Renal cortical epithelial cell (primary cell): ENCODE measurements at regions not wholly inside any gene's neighbourhood (a gene's known extent, or its start where the extent isn't known, plus 50 kb on each side); places are given as distances from the start of the nearest gene placed in this dataset.

Experiments used
- DNase-seq: peaks from one replicate; pipeline ENCODE4 v3.0.0-alpha.2; 2011; ENCODE audit warnings: low read depth

DNA sequence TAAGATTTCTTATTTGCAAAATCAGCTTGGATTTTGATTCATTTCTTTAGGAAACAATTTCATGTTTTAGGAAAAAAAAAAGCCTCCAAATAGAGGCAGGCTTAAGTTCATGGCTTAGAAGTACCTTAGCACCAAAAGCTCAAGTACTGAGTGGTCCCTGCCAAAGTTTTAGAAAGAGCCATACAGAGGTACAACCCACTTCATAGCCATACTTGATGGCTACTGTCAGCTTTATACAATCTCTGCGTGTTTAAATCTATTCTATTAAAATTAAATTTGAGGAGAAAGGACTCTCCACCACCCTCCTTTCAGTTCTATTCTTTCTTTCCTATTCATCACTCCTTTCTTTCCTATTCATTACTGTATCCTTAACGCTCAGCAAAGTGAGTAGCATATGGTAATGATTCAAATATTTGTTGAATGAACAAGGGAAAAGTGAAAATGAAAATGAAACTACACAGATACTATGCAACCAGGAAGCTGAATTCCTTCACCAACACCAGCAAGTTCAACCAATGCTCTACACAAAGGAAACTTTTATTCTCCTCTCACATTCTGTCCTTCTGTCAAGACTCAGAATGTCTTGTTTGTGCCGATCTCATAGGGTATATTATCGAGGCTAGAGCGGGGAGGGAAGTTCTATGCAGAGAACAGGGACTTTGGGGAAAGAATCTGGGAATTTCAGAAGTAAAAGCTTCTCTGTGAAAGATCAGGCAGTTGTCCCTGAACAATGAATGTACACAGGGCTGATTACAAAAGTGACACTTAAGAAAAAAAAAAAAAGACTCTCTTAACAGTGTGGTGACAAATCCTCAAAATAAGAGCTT is 138.6 kb upstream of the SPEF2 start:
- DNase-seq: peak; percentile 81

DNA sequence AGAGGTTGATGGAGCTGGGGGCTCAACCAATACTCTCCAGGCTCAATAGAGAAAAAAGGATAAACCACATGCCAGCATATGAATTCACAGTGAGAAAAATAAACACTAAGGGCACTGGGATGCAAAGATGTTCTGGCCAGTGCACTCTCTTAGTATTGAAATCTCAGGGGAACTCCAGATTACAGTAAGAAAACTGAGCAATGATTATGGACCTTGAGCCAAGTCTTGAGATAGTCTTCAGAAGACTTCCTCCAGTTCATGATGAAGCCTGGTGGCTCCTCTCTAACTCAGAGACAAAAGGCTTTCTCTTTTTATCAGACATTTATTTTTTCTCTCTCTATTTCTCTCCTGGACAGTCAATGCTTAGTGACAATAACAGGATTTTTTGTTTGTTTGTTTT is 139.8 kb upstream of the SPEF2 start:
- DNase-seq: no peak

DNA sequence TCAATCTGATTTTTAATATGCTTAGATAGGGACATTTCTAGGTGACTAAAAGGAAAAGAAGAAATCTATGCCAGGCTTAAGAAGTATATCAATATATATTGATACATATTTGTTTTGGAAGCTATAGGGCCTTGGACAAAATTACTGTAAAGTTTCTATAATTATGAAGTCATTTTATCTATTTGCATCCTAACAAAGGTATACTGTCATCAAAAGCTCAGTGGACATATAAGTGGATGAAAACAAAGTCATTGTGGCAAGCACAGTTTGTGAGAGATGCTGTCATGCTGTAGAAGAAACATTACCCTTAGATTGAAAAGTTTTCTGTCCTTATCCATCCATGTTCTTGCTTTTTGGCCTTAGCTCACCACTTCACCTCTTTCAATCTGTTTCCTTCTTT is 140.3 kb upstream of the SPEF2 start:
- DNase-seq: no peak

DNA sequence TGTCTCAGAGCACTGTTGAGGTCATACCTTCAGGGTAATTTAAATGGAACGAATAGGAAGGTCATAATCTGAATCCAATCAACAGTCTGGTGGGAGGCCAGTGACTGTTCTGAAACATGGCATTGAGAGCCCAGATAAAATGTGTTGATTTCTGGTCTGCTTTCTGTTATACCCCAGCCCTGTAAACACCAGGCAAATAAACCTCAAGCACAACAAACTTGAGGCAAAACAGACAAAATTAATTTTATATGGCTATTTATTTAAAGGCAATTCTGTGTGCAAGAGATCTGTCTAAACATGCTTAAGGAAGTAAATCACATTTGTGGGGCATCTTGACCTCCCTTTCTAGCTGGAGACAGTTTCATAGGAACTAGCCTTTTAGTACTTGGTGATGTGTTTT is 140.9 kb upstream of the SPEF2 start:
- no peak for DNase-seq

DNA sequence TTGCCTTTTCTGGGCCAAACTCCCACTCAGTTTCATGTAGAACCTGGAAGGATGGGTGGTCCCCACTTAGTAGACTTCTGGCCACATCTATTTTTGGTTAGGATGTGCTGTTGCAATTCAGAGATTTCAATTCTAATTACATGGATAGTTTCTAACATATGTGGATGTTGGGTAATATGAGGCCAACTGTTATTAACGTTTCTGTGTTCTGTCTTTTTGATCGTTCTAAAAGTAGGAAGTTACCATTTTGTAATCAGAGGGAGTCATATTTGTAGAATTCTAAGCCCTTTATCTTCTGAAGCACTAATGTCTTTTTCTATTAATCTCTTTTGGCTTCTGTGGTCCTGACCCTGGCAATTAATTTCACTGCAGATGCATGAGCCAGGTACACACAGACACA is 141.6 kb upstream of the SPEF2 start:
- no peak for DNase-seq

DNA sequence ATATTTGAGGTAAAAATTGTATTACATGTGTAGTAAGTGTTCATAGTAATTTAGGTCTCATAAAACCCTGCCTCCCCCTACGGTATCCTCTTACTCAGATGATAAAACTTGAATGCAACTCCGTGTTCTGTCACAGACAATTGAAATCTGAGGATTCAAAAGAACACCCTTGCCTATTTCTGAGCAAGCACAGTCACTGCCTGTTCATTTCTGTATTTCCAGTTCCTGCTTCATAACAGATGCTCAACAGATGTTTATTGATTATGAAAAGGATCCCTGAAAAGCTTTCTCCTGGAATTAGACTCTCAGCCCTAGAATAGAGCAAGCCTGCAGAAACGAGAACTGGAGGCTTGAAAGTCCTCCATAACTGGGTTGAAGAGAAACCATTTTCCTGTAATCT is 144.1 kb upstream of the SPEF2 start:
- DNase-seq: no peak

DNA sequence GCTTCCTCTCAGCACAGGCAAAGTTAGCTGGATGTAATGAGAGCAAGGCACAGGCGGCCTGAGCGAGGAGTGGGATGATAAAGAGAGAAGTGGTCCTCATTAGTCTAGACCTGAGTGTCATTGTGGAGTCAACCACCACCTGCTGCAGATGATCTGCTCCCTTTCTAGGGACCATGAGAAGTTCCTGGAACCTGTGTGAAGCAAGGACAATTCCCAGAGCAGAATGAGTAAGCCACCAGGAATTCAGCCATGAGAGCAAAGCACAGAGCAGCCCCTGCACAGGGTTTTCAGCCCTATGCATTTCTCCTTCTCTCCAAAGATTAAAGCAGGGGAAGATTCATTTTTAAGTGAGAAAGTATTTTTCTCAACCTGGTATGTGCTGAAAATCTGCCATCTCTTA is 146.8 kb upstream of the SPEF2 start:
- peak; percentile 68 for DNase-seq

DNA sequence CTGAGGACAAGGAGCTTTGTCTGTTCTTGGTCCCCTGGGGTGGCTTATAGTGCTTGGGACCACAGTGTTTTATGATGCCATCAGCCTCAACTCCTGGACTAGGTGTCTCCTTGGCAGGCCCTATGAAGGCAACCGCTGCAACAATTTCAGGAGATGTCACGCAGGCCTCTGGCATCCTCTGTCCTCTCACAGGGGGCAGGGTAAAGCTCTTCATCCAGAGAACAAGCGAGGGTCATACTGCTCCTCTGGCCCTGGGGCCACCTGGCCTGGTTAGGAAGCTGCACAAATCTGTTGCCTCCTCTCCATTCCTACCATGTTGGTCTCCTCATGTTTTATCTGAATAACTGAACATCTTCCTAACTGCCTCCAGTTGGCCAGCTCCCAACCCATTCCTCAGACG is 148.9 kb upstream of the SPEF2 start:
- DNase-seq: no peak

DNA sequence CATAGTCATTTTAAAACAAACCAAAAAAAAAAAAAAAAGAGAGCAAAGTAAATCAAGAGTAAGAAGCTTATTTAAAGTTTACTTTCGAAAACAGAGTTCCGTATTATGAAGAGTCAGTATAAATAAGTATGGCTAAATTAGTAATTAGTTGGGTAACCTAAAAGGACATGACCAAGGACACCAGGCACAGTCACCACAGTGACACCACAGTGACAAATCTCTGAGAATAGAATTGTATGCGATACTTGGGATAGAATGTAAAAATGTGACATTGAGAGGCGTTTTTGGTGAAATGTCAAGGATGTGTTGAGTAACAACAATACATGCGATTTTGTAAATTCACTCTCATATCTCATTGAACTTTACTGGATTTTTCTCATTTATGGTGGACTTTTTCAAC is 150.9 kb upstream of the SPEF2 start:
- DNase-seq: no peak

DNA sequence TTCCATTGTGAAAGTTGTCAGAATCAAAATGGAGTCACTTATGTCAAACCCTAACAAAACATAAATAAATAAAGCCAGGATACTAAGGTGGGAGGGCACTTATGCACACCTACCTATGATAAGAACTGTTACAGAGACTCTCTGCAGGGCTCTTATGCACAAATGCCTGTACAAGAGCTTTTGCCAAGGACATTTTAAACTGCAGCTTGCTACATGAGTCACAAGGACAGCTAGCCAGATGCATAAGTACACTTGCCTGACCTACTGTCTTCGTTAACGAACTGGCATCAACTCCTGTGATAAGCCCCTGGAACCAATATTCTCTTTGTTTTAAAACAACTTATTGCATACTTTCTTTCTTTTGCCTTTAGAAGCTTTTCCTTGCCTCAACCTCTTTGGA is 152.9 kb upstream of the SPEF2 start:
- no peak for DNase-seq

DNA sequence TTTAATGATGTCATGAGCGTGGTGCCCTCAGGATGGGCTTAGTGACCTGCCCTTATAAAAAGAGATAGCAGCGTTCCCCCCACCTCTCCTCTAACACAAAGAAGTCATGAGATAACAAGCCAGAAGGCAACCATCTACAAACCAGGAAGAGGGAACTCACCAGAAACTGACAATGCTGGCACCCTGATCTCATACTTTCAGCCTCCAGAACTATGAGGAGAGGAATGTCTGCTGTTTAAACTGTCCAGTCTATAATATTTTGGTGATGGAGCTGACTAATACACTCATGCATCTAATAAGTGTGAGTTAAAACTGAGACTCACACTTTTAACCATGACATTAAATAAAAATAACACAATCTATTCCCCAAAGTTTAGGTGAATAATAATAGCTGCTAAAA is 156.1 kb upstream of the SPEF2 start:
- no peak for DNase-seq

DNA sequence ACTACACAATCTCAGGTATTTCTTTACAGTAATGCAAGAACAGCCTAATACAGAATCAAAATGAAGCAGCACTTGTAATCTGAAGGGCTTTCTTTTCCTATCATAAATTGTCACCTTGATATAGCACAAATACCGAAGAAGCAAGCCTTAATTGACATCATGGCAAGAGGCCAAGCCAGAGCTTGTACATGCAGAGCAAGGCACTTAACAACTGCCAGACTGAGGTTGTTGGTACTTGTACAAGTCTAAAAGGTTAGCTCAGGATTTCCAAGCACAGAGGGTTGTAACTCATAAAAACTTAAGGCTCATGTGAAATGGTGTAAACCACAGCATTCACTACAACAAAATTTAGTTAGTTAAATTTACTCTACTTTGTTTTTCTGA is 158.8 kb upstream of the SPEF2 start:
- peak; percentile 55 for DNase-seq

DNA sequence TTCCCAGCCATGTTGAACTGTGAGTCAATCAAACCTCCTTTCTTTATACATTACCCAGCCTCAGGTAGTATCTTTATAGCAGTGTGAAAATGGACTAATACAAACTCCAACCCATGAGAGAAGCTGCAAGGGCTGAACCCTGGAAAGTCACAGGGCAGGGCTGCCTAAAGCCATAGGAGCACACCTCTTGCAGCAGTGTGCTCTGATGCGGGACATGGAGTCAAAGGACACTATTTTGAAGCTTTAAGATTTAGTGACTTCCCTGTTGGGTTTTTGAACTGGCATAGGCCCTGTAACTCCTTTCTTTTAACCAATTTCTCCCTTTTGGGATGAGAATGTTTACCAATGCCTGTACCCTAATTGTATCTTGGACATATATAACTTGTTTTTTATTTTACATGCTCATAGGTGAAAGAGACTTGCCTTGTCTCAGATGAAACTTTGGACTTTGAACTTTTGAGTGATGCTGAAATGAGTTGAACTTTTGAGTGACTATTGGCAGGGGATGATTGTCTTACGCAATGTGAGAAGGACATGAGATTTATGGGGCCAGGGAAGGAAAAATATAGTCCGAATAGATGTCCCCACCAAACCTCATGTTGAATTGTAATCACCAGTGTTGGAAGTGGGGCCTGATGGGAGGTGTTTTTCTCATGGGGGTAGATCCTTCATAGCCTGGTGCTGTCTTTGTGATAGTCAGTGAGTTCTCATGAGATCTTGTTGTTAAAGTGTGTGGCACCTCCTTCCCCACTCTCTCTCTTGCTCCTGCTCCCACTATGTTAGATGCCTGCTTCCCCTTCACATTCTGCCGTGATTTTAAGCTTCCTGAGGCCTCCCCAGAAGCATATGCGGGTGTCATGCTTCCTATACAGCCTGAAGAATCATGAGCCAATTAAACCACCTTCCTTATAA is 159.5 kb upstream of the SPEF2 start:
- DNase-seq: no peak

DNA sequence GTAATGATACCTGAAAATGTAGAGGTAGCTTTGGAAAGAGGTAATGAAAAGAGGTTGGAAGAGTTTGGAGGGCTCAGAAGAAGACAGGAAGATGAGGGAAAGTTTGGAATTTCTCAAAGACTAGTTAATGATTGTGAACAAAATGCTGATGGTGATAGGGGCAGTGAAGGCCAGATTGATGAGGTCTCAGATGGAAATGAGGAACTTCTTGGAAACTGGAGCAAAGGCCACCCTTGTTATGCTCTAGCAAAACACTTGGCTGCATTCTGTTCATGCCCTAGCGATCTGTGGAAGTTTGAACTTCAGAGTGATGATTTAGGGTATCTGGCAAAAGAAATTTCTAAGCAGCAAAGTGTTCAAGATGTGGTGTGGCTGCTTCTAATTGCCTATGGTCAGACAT is 161.2 kb upstream of the SPEF2 start:
- no peak for DNase-seq

DNA sequence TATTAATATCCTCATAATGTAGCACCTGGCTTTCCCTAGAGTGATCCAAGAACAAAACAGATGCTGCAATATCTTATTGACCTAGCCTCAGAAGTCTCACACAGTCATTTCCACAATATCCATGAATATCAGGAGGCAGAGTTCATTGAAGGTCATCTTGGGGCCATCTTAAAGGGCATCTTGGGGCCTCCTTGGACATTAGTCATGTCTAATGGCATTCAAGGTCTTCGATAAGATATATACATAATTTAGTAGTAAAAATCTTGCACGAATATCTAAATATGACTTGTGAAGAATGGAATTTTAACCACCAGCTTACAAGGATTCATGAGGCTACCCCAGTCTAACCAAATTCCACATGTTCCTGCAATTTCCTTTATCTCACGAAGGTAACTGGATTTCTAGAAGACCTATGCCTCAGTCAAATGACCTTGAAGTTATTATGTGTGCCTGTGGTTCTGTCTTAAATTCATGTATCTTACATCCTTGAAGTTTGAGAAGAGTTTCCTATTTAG is 163.6 kb upstream of the SPEF2 start:
- DNase-seq: no peak

DNA sequence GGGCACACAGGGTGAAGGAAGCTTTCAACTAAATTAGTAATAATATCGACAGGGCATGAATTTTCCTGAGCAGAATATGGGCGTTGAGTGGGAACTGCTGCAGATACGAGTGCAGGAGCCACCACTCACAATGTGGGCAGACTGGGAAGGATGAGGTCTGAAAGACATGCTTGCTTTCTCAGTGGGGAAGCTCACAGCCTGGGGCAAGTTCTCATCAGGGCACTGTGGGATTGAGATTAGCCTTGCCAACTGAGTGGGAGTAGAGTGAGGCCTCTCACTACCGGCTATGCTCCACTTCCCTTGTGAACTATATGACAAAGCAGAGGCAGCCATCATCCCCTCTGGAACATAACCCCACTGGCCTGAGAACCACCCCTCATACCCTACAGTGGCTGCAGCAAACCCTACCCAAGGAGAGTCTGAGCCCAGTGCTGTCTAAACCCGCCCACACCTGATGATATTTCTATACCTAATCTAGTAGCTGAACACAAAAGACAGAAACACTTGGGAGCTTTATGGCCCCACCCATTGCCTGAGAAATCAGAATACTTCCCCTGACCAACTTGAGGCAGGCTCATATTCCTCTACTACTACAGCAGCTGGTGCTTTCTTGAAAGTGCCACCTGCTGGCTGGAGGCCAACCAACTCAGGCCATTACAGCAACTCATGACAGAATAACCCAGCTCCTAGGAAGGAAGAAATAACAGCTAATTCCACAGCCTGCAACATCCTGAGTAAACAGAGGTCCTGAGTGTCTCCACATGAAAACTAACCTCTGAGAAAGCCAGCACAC is 173.7 kb upstream of the SPEF2 start:
- no peak for DNase-seq

DNA sequence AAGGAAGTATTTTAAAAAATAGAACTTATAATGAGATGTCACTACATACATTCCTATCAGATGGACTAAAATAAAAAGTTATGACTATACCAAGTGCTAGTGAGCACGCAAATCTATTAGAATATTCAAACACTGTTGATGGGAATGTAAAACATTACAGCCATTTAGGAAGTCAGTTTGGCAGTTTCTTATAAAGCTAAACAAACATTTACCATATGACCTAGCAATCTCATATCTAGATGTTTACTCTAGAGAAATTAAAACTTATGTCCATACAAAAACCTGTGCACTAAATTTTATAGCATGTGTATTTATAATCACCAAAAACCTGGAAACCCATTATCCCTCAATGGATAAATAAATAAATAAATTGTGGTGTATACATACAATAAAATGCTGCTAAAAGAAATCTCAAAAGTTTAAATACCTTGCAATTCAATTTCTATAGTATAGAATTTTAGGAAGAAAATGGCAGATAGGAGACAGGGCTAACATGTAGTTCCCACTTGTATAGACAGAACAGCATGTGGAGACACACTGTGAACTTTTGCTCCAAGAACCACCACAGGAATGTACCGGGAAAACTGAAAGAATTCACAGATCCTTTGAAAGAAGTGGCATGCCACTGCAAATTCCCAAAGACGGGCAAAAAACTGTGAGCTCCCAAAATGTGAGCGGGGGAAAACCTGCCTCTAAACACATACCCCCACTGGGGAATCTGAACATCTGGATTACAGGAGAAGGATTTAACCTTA is 174.6 kb upstream of the SPEF2 start:
- DNase-seq: no peak

DNA sequence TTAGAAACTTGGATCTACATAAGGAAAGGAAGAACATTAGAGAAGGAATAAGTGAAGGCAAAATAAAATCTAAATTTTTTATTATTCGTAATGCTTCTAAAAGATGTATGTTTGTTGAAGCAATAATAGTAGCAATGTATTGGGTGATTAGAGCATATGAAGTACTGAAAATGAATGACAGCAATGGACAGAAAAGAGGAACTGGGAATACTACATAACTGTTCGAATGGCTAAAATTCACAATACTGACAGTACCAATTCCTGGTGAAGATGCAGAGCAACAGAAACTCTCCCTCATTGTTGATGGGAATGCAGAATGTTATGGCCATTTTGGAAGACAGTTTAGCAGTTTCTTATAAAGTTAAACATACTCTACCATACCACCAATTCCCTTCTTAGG is 177.3 kb upstream of the SPEF2 start:
- no peak for DNase-seq

DNA sequence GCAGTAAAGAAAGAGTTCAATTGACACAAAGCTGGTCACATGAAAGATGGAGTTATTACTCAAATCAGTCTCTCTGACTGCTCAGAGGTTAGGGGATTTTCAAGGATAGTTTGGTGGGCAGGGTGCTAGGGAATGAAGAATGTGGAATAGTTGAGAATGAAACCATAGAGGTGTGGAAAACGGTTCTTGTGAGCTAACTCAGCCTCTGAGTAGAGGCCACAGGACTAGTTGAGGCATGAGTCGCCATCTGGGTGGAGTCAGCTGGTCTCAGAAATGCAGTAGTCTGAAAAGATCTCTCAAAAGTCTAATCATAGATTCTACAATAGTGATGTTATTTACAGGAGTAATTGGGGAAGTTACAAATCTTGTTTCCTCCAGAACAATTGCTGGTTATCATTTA is 178.9 kb upstream of the SPEF2 start:
- DNase-seq: peak; percentile 20

DNA sequence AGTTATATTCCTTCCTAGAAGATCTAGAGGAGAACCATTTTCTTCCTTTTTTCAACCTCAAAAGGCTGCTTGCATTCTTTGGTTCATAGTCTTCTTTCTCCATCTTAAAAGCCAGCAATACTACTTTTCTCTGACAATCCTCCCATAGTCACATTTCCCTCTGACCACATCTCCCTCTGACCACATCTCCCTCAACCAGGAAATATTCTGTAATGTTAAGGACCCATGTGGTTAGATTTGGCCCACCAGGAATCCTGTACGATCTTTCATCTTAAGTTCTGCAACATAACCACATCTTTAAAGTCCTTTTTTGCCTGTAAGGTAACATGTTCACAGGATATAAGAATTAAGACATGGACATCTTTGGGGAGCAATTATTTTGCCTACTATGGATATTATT is 179.4 kb upstream of the SPEF2 start:
- DNase-seq: no peak

DNA sequence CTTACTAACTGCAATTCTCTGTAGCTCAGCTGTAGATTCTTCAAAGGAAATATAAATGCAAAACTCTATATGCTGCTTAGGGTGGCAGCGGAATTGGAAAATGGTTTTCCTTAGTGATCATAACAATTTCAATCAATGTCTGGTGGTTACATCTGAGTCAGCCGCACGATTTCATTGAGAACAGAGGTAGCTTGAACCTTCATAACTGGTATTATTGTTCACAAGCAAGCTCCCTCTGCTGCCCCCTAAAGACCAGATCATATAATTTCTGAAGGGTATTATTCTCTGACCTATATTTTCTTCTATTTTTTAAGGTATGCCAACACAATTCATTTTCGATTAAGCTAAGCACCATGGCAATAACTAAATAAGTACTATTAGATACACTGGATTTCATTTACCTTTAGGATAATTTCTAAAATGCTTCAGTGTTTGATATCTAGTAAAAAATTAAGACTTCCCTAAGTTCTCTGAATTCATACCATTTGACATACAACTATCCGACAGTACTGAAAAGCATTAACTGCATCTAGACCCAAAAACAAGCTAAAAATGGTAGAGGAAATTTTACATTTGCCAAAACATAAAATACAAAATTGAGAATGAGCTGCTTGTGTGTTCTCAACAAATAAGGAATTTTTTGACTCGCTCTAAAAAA is 181.1 kb upstream of the SPEF2 start:
- DNase-seq: peak; percentile 52
